Upper lobe of left lung (tissue), 4 donors: ENCODE measurements at regions not wholly inside any gene's neighbourhood (a gene's known extent, or its start where the extent isn't known, plus 50 kb on each side); places are given as distances from the start of the nearest gene placed in this dataset.
"Not testable (repeated sequence)": the region's sequence is repeated elsewhere in the genome, so short reads cannot be mapped to it uniquely, and the experiment has no call there.

Experiments used
- CTCF ChIP-seq, 6 experiments: fragments of 450-650 bp in 4 of 6; fragments of 200-600 bp in 2 of 6; sonication (generic) in 2 of 6; IDR thresholded peaks; one replicate each; pipeline ENCODE4 v1.5.1; 2016 to 2019; ENCODE audit warnings: antibody characterized with exemption in 6 of 6
- POLR2A ChIP-seq, 4 donors: fragments of 450-650 bp; IDR thresholded peaks; one replicate each; pipeline ENCODE4 v1.5.1; 2016 to 2017; ENCODE audit warnings: antibody characterized with exemption in 4 of 4, mild to moderate bottlenecking in 2 of 4
- POLR2AphosphoS5 ChIP-seq, 2 donors: sonication (generic); formaldehyde crosslinking; IDR thresholded peaks; one replicate each; pipeline ENCODE4 v1.5.1; 2017; ENCODE audit warnings: antibody characterized with exemption in 2 of 2

- not testable (repeated sequence) for TF ChIP-seq CTCF, POLR2A, POLR2AphosphoS5 (IDR thresholded peaks at IDR 0.05)
Measured at GRCh38 chr17:30675777-30676492, 148.6 kb downstream of the CRLF3 start.
